PC-3 (cell line): ENCODE measurements at regions not wholly inside any gene's neighbourhood (a gene's known extent, or its start where the extent isn't known, plus 50 kb on each side); places are given as distances from the start of the nearest gene placed in this dataset.
"Not testable (repeated sequence)": the region's sequence is repeated elsewhere in the genome, so short reads cannot be mapped to it uniquely, and the experiment has no call there.

Source experiments
- CTCF ChIP-seq: fragments of 300-600 bp; sonication (generic); conservative IDR thresholded peaks from 2 replicates; pipeline ENCODE4 v1.5.1; 2017; ENCODE audit warnings: antibody characterized with exemption, low read depth, mild to moderate bottlenecking, low read length
- EZH2 ChIP-seq: fragments of 300-600 bp; sonication (generic); IDR thresholded peaks from one replicate; pipeline ENCODE4 v1.6.1; 2017; ENCODE audit warnings: antibody characterized with exemption, mild to moderate bottlenecking, low read length; ENCODE audit not compliant: unreplicated experiment

GRCh38 chr2:51894584-51894983 is 862.7 kb upstream of the NRXN1 start:
- not testable (repeated sequence) for TF ChIP-seq CTCF, EZH2
